ENCODE measurements at regions not wholly inside any gene's neighbourhood (a gene's known extent, or its start where the extent isn't known, plus 50 kb on each side); places are given as distances from the start of the nearest gene placed in this dataset.

GRCh38 chr16:62794724-62795123 is 758.5 kb upstream of the CDH8 start:
- TF ChIP-seq CTCF (IDR thresholded peaks at IDR 0.05) (no peak), POLR2A (IDR thresholded peaks at IDR 0.05) (no peak)

Data from uterus (tissue), 2 donors.